ENCODE measurements at regions not wholly inside any gene's neighbourhood (a gene's known extent, or its start where the extent isn't known, plus 50 kb on each side); places are given as distances from the start of the nearest gene placed in this dataset.

DNA sequence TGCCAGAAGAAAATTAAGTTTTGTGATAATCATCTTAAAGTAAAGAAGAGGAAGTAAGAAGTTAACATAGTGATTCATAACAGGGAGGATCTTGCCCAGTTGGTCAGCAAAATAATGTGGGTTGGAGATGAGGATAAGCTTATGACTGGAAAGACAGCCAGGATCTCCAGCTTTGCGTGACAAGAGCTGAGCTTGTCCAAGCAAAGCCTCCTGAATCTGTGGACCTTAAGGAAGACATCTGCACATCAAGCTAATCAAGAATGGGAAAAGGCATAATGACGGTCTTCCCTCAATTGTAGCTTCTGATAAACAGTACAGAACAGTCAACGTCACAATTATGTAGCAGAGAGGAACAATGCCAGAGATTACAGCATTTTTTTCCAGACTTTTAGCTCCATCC, 744.7 kb upstream of the GOT2 start:
- BruUV-seq (replicated peaks) = no TSS peak
- intact Hi-C loops (cut with micrococcal nuclease; ENCODE audit: unreplicated experiment) = no loop called here
- ChIA-PET CTCF (no interaction called here), POLR2A (ENCODE audit: unreplicated experiment) (no interaction called here)
- Histone ChIP-seq H3K27me3 (ENCODE audit: insufficient read depth, low read depth) (no peaks in the 10 kb centered on the region), H3F3A (ENCODE audit: insufficient read depth, low read depth) (no peaks in the 10 kb centered on the region), H3K4me3 (no peak overlapping the region), H3K27ac (no peak overlapping the region), H3K4me1 (replicated peaks; ENCODE audit: insufficient read depth) (no peaks in the 10 kb centered on the region), H4K20me1 (ENCODE audit: insufficient read depth) (no peaks in the 10 kb centered on the region), H3K9me3 (ENCODE audit: insufficient read depth, low read depth) (no peaks in the 10 kb centered on the region), H3K4me2 (no peak overlapping the region), H2AFZ (no peak overlapping the region), H3K79me2 (ENCODE audit: low read depth) (no peaks in the 10 kb centered on the region), H3K36me3 (ENCODE audit: low read depth) (no peaks in the 10 kb centered on the region), H3K9me2 (ENCODE audit: insufficient read depth) (no peaks in the 10 kb centered on the region)
- no peak for DNase-seq
- TF ChIP-seq, protein P1, sequence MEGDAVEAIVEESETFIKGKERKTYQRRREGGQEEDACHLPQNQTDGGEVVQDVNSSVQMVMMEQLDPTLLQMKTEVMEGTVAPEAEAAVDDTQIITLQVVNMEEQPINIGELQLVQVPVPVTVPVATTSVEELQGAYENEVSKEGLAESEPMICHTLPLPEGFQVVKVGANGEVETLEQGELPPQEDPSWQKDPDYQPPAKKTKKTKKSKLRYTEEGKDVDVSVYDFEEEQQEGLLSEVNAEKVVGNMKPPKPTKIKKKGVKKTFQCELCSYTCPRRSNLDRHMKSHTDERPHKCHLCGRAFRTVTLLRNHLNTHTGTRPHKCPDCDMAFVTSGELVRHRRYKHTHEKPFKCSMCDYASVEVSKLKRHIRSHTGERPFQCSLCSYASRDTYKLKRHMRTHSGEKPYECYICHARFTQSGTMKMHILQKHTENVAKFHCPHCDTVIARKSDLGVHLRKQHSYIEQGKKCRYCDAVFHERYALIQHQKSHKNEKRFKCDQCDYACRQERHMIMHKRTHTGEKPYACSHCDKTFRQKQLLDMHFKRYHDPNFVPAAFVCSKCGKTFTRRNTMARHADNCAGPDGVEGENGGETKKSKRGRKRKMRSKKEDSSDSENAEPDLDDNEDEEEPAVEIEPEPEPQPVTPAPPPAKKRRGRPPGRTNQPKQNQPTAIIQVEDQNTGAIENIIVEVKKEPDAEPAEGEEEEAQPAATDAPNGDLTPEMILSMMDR (conservative IDR thresholded peaks at IDR 0.05) = no peak
- no peak for TF ChIP-seq EZH2 (IDR thresholded peaks at IDR 0.05; ENCODE audit: low read depth)

DNA sequence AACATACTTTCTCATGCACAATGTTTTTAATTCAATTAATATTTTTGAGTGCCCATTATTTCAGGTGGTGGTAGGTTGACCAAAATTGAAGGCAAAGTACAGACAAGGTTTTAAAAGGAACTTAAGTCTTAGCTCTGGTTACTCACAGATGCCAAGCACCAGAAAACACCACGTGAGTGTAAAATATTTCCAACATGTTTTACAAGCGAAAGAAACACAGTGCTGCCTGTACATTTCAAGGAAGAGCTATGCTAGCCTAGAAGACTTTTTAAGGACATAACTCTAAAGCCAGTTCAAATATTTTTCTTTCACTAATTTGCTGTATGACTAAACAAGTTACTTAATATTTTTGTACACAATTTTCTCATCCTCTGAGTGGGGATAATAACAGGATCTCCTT, 736.4 kb upstream of the GOT2 start:
- Histone ChIP-seq H3K4me2 (no peak overlapping the region), H4K20me1 (ENCODE audit: insufficient read depth) (no peaks in the 10 kb centered on the region), H3K36me3 (ENCODE audit: low read depth) (no peaks in the 10 kb centered on the region), H3K4me3 (no peak overlapping the region), H3K9me3 (ENCODE audit: insufficient read depth, low read depth) (no peaks in the 10 kb centered on the region), H3K9me2 (ENCODE audit: insufficient read depth) (no peaks in the 10 kb centered on the region), H3K4me1 (replicated peaks; ENCODE audit: insufficient read depth) (no peaks in the 10 kb centered on the region), H2AFZ (no peak overlapping the region), H3K27me3 (ENCODE audit: insufficient read depth, low read depth) (no peaks in the 10 kb centered on the region), H3K27ac (no peak overlapping the region), H3K79me2 (ENCODE audit: low read depth) (no peaks in the 10 kb centered on the region), H3F3A (ENCODE audit: insufficient read depth, low read depth) (no peaks in the 10 kb centered on the region)
- POLR2A ChIA-PET (ENCODE audit: unreplicated experiment) = no interaction called here
- CTCF ChIA-PET = no interaction called here
- no TSS peak for BruUV-seq (replicated peaks)
- TF ChIP-seq EZH2 (IDR thresholded peaks at IDR 0.05; ENCODE audit: low read depth) = no peak
- TF ChIP-seq, protein P1 (conservative IDR thresholded peaks at IDR 0.05) = no peak
- intact Hi-C loops (cut with micrococcal nuclease; ENCODE audit: unreplicated experiment) = no loop called here
- DNase-seq = no peak

DNA sequence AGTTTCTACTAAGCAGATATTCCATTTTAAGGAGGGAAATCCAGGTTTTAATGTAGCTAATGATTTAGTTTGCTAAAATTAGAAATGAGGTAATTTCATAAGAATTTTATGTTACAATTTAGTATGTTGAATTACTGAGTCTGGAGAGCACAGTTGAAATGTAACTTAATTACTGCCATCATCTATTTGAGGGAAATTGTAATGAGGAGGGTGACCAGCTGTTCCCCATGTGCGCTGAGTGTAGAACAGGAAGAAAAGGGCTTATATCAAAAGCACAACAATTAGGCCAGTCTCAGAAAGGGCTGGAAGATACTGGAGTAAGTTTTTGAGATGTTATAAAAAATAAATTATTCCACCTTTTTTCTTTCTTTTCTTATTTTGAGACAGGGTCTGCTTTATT, 735.1 kb upstream of the GOT2 start:
- intact Hi-C loops (cut with micrococcal nuclease; ENCODE audit: unreplicated experiment) = no loop called here
- no peaks in the 10 kb centered on the region for H3K9me3 ChIP-seq (ENCODE audit: insufficient read depth, low read depth)
- no peak overlapping the region for H3K4me2 ChIP-seq
- H2AFZ ChIP-seq = no peak overlapping the region
- no peak for DNase-seq
- TF ChIP-seq, protein P1 (conservative IDR thresholded peaks at IDR 0.05) = no peak
- TF ChIP-seq EZH2 (IDR thresholded peaks at IDR 0.05; ENCODE audit: low read depth) = no peak
- no peak overlapping the region for H3K27ac ChIP-seq
- CTCF ChIA-PET = no interaction called here
- H3K4me1 ChIP-seq (replicated peaks; ENCODE audit: insufficient read depth) = no peaks in the 10 kb centered on the region
- H3K4me3 ChIP-seq = no peak overlapping the region
- no peaks in the 10 kb centered on the region for H4K20me1 ChIP-seq (ENCODE audit: insufficient read depth)
- no peaks in the 10 kb centered on the region for H3K79me2 ChIP-seq (ENCODE audit: low read depth)
- no peaks in the 10 kb centered on the region for H3K27me3 ChIP-seq (ENCODE audit: insufficient read depth, low read depth)
- H3K9me2 ChIP-seq (ENCODE audit: insufficient read depth) = no peaks in the 10 kb centered on the region
- no peaks in the 10 kb centered on the region for H3K36me3 ChIP-seq (ENCODE audit: low read depth)
- no TSS peak for BruUV-seq (replicated peaks)
- H3F3A ChIP-seq (ENCODE audit: insufficient read depth, low read depth) = no peaks in the 10 kb centered on the region
- POLR2A ChIA-PET (ENCODE audit: unreplicated experiment) = no interaction called here

All from PC-9 (cell line).